ENCODE measurements at regions not wholly inside any gene's neighbourhood (a gene's known extent, or its start where the extent isn't known, plus 50 kb on each side); places are given as distances from the start of the nearest gene placed in this dataset.
A peak's percentile ranks its signal among the peaks of the same experiment; 100 is the strongest.

DNA sequence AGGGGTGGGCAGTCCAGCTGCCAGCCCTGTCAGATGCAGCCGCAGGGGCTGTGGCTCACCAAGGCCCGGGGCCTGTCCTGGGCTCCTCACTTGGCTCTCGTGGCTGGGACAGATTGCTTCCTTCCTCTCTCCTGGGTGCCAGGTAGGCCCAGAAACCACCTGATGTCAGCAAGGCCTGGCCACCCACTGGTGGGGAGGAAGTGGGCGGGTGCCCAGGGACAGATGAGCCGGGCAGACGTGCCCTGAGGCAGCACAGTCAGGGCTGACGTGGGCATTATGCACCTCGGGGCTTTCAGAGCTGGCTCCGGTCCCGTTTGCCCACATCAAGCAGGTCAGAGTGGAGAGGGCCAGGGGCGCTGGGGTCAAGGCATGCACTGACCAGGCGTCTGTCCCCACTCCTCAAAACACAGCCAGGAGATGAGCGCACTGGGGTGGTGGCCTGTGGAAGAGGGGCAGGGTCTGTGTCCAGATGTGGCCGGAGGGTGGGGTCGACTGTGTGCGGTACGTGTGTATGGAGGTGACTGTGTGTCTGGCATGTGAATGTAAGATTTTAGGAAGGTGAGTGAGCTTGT, 133.2 kb upstream of the PTPN1 start:
- TF ChIP-seq, protein P1, sequence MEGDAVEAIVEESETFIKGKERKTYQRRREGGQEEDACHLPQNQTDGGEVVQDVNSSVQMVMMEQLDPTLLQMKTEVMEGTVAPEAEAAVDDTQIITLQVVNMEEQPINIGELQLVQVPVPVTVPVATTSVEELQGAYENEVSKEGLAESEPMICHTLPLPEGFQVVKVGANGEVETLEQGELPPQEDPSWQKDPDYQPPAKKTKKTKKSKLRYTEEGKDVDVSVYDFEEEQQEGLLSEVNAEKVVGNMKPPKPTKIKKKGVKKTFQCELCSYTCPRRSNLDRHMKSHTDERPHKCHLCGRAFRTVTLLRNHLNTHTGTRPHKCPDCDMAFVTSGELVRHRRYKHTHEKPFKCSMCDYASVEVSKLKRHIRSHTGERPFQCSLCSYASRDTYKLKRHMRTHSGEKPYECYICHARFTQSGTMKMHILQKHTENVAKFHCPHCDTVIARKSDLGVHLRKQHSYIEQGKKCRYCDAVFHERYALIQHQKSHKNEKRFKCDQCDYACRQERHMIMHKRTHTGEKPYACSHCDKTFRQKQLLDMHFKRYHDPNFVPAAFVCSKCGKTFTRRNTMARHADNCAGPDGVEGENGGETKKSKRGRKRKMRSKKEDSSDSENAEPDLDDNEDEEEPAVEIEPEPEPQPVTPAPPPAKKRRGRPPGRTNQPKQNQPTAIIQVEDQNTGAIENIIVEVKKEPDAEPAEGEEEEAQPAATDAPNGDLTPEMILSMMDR (IDR thresholded peaks at IDR 0.05; ENCODE audit: unreplicated experiment): no peak
- no peak overlapping the region for H3K4me3 Mint-ChIP-seq (ENCODE audit: low read depth)
- no peaks in the 10 kb centered on the region for H3K9me3 Mint-ChIP-seq (ENCODE audit: low read depth)
- H3K27ac Mint-ChIP-seq: no peak overlapping the region
- no peak for DNase-seq (ENCODE audit: low spot score, unreplicated experiment)
- peaks cover 28% of the 10 kb centered on the region for H3K27me3 Mint-ChIP-seq
- H3K4me1 Mint-ChIP-seq (ENCODE audit: low read depth): peaks cover 2% of the 10 kb centered on the region
- H3K36me3 Mint-ChIP-seq (ENCODE audit: insufficient read depth): no peaks in the 10 kb centered on the region

- H3K27me3 Mint-ChIP-seq: peaks cover 34% of the 10 kb centered on the region
- no peak overlapping the region for H3K27ac Mint-ChIP-seq
- H3K36me3 Mint-ChIP-seq (ENCODE audit: insufficient read depth): no peaks in the 10 kb centered on the region
- DNase-seq (ENCODE audit: low spot score, unreplicated experiment): no peak
- TF ChIP-seq, protein P1 (IDR thresholded peaks at IDR 0.05; ENCODE audit: unreplicated experiment): no peak
- H3K9me3 Mint-ChIP-seq (ENCODE audit: low read depth): no peaks in the 10 kb centered on the region
- no peaks in the 10 kb centered on the region for H3K4me1 Mint-ChIP-seq (ENCODE audit: low read depth)
- H3K4me3 Mint-ChIP-seq (ENCODE audit: low read depth): no peak overlapping the region
Measured at GRCh38 chr20:50378170-50379000, 131.8 kb upstream of the PTPN1 start.

GRCh38 chr20:50379049-50379990, 130.9 kb upstream of the PTPN1 start:
- DNase-seq (ENCODE audit: low spot score, unreplicated experiment): no peak
- Mint-ChIP-seq H3K4me3 (ENCODE audit: low read depth) (no peak overlapping the region), H3K9me3 (ENCODE audit: low read depth) (no peaks in the 10 kb centered on the region), H3K36me3 (ENCODE audit: insufficient read depth) (no peaks in the 10 kb centered on the region), H3K27ac (peak overlapping the region; percentile 54), H3K27me3 (peaks cover 32% of the 10 kb centered on the region), H3K4me1 (ENCODE audit: low read depth) (no peaks in the 10 kb centered on the region)
- TF ChIP-seq, protein P1 (IDR thresholded peaks at IDR 0.05; ENCODE audit: unreplicated experiment): no peak

DNA sequence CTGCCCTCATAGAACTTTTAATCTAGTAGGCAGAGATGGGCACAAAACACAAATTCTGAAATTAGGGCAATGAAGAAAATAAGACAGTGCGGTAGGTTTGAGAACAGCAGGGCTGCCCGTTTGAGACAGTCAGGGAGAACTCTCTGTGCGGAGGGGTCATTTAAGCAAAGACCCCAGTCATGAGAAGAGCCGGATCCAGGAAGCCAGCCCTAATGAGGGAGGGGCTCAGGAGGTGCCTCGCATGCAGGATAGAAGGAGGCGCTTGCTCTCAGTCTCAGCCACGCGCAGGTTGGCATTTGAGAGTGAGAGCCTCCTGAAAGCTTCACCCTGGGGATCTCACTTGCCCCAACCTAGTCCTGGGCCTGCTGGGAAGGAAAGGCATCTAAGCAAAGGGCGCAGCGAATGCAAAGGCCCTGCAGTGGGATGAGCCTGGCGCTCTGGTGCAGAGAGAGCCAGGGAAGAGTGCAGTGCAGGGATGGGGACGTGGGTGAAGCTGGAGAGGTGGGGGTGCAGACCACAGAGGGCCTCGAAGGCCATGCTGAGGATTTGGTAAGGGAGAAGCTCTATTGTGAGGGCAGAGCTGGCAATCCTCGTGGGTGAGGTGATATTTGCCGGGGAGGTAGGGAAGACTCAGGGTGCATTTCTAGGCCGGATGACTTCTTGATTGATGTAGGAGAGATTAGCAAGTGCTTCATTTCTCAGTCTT, 130.0 kb upstream of the PTPN1 start:
- no peak overlapping the region for H3K4me3 Mint-ChIP-seq (ENCODE audit: low read depth)
- no peaks in the 10 kb centered on the region for H3K9me3 Mint-ChIP-seq (ENCODE audit: low read depth)
- no peaks in the 10 kb centered on the region for H3K4me1 Mint-ChIP-seq (ENCODE audit: low read depth)
- peaks cover 35% of the 10 kb centered on the region for H3K27me3 Mint-ChIP-seq
- TF ChIP-seq, protein P1 (IDR thresholded peaks at IDR 0.05; ENCODE audit: unreplicated experiment): no peak
- no peaks in the 10 kb centered on the region for H3K36me3 Mint-ChIP-seq (ENCODE audit: insufficient read depth)
- DNase-seq (ENCODE audit: low spot score, unreplicated experiment): no peak
- H3K27ac Mint-ChIP-seq: no peak overlapping the region

Measured in progenitor cell of endocrine pancreas (in vitro differentiated cells).